Inflammatory macrophage (primary cell): ENCODE measurements at regions not wholly inside any gene's neighbourhood (a gene's known extent, or its start where the extent isn't known, plus 50 kb on each side); places are given as distances from the start of the nearest gene placed in this dataset.
"Not testable (repeated sequence)": the region's sequence is repeated elsewhere in the genome, so short reads cannot be mapped to it uniquely, and the experiment has no call there.

Experiments used
- DNase-seq, 2 donors: peaks; one replicate each; pipeline ENCODE4 v3.0.0-alpha.2; 2020 to 2022

GRCh38 chr2:133985563-133985962 is 268.3 kb upstream of the MGAT5 start:
- DNase-seq, result no peak

- DNase-seq, result no peak
Measured at GRCh38 chr2:133986081-133986837, 267.6 kb upstream of the MGAT5 start.

DNA sequence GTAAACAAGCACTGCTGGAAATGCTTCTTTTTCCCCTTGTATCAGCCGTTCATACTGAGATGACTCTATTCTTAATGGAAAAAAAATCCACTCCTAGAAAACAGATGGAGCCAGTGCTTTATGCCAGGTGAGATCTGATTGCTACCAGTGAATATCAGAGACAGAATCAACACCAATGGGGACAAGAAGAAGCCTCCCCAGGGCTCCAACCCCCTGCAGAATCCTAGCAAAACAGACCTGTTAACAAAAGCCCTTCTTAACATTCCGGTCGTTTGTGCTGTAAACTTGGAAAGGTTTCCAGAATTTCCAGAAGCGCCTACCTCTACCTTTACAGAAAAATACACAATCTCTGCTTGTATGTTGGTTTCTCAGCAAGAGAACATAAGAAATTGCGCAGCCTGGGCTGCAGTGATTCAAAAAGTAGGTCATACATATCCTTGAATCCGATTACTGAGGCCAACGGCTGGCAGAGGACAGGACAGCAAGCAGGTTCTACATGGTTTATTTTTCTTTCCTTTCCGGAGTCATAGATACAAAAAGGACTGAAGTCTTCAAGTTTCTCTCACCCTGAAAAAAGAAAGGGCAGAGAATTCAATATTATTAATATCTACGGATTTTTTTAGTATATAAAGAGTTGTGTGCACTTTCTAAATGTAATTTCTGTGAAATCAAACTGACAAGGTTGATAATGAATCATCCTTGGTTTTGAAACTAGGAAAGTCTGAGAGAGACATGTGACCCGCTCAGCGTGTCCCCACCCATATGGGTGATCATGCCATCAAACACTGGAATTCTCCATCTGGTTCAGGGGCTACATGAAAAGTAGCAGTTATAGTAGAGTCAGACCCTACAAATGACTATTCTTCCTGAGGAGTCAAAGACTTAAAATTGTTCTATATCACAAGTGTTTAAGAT is 266.7 kb upstream of the MGAT5 start:
- no peak for DNase-seq

GRCh38 chr2:133988316-133988891 is 265.5 kb upstream of the MGAT5 start:
- no peak for DNase-seq

GRCh38 chr2:133991606-133992168 is 262.2 kb upstream of the MGAT5 start:
- no peak for DNase-seq

GRCh38 chr2:133992454-133992853 is 261.4 kb upstream of the MGAT5 start:
- no peak for DNase-seq

- no peak for DNase-seq
Measured at GRCh38 chr2:133993160-133993559, 260.7 kb upstream of the MGAT5 start.

- not testable (repeated sequence) for DNase-seq
Measured at GRCh38 chr2:133998726-133999125, 255.1 kb upstream of the MGAT5 start.

DNA sequence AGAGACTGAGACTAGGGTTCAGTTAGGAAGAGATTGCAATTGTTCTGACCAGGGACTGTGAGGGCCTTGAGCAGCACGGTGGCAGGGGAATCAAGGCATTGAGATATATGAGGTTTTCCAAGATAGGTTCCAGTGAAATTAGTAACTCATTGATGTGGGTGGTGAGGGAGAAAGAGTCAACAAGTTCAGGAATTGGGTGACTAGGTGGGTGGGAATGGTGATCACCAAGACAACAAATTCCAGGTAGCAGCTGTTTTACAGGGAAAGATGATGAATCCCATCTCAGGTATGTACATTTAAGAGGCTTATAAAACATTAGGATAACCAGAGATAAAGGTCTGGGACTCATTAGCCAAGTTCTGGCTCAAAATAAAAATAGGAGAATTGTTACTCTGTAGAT is 251.5 kb upstream of the MGAT5 start:
- DNase-seq, result no peak

DNA sequence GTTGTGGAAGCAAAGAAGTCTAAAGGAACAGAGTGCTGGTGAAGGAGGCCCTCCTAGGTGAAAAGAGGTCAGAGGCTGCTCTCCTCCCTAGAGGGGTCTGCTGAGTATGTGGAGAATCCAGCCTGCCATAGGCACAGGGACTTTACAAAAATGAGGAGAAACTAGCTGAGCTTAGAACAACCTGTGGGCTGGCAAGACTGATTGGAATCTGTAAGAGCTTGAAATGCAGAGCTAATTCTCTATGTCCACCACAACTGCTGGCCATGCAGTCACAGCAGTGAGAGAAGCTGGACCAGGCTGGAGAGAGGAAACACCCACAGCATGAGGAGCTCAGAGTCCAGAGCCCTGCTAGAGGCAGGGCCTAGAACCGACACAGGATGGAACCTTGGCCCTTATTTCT is 251.0 kb upstream of the MGAT5 start:
- no peak for DNase-seq

DNA sequence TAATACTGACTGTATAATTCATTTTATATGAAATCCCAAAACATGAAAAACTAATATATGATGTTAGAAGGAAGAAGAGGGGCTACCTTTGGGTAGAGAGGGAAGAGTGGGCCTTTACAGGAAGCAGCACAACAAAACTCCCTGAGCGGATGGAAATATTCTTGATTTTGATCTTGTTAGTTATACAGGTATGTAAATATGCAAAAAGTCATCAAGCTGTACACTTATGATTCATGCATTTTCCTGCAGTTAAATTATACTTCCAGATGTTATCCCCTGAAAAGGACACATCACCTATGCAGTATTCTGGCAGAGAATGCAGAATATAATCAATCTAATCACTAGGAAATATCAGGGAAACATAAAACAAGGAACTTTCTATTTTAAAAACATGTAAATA is 249.4 kb upstream of the MGAT5 start:
- DNase-seq, result no peak

GRCh38 chr2:134008837-134009236 is 245.0 kb upstream of the MGAT5 start:
- no peak for DNase-seq

DNA sequence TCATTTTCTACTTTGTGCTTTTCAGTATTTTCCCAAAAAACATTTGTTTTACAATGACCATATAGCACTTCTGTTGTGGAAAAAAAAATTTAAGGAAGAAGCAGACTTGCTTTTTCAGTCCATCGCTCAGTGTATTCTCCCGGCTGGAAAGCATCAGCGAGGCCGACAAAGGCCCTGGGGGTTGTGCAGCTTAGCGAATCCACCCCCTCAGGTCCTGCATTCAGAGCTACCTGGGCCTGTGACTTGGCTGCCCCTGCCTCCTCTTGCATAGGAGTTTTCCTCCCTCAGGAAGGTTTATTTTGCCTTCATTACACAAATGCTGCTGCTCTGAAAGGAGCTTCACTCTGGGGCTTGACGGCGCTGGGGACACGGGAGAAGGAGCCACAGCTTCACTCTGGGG is 244.4 kb upstream of the MGAT5 start:
- DNase-seq, result no peak

DNA sequence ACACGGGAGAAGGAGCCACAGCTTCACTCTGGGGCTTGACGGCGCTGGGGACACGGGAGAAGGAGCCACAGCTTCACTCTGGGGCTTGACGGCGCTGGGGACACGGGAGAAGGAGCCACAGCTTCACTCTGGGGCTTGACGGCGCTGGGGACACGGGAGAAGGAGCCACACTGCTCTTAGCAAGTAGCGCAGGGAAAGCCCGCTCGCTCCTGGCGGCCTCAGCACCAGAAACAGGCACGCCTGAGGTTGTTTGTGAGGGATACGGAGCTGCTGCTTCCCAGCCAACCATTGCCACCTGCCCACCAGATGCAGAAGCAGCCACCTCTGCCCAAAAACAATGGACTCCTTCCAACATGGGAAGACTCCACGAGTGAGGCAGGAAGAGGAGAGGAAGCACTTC is 244.0 kb upstream of the MGAT5 start:
- not testable (repeated sequence) for DNase-seq

DNA sequence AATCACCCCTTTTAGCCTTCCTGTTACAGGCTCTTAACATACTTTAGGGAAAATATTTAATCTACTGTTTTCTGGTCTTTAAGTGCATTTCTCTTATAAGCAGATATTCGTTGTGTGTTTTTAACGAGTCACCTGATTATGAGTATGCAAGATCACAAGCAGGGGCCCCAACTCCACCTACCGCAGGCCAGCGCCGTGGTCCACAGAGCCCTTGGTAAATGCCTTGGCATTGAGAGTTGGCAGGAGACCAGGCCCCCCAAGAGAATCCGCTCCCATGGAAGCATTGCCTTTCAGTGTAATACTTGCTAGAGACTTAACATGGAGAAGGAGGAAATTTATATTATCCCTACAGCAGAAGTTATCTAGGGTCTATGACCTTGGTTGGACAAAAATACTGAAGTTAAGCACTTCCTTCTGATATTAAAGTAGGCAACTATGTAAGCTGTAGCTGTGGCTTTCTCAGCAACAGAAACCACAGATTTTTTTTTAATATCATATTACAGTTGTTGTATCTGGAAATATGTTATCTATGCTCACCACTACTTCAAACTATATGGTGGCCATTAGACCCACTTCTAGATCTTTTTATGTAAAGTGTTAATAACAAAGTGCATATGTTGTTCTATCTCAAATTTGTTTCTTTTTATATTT is 241.8 kb upstream of the MGAT5 start:
- no peak for DNase-seq

DNA sequence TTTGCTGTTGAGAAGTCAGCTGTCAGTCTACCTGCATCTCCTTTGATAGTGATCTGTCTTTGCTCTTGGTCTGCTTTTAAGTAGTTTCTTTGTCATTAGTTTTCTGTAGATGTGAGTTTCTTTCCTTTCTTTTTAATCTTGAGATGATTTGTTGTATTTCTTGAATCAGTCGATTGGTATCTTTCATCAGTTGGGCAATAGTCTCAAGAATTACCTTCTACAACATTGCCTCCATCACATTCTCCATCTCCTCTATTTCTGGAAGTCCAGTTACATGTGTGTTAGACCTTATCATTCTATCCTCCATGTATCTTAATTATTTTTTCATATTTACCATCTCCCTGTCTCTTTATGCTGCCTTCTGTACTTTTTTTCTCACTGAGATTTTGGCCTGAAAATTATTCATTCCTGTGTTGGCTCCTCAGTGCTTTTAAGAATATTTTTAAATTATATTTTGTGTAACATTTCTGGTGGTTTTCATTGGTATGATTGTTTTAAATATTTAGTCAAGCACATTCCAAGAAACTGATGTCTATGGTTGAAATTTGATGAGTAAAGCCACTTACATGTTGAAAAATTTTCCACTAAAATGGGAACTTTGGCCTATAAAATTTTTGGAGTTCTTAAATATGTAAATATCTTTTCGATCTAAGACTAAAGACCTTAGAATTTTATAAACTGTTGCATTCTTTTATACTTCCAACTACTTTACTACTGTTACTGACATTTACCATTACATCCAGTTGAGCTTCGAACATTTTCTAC is 239.5 kb upstream of the MGAT5 start:
- DNase-seq, result no peak

DNA sequence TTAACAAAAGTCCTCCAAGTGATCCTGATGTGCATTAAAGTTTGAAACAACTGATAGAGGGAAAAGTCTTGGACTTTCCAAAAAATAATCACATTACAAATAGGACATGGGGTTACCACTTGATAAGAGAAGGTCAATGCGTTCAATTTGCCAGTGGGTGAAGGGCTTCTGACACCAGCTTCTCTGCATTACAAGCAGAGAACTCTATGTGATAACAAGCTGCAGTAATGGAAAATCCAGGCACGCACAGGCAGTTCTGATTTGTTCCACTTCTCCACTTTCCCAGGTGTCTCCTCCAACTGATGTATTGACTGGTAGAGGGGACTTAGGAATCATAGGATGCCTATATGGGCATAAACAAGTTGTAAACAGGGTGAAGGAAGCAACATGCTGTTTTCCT is 234.0 kb upstream of the MGAT5 start:
- DNase-seq, result no peak

DNA sequence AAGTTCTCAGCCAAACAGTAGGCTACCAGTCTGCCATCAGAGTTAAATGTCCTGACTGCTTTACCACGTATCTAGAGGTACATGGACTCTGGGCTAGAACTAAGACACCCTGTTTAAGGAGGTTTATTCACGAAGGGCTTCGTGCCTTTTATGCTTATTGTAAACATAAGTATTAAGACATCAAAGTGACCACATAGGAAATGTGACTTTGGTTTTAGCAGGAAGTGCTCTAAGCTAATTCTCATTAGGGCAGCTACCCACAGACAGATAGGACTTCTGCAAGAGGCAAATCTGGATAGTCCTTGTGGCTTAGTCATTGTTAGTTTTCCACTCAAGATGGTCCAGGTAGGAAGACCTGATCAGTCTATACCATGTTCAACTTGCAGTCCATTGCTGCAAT is 233.3 kb upstream of the MGAT5 start:
- peak; percentile 5 to 14 for DNase-seq

GRCh38 chr2:134021830-134022524 is 231.9 kb upstream of the MGAT5 start:
- no peak for DNase-seq

DNA sequence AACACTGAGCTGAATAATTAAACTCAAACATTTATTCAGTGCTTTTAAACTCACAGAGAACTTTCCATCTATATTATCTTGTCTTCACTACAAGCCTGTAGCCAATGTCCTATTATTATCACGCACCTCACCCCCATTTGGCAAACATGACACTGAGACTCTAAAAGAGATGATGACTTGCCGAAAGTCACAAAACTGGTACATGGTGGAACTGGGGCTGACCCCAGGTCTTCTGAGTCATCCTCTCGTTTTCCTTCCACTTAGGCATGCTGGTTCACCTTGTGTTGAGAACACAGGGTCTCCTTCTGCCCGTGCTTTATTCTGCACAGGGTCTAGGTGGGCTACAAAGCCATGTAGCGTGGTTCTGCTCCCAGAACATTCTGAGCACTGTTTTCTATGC is 230.0 kb upstream of the MGAT5 start:
- DNase-seq, result no peak

- no peak for DNase-seq
Measured at GRCh38 chr2:134027980-134028379, 225.9 kb upstream of the MGAT5 start.
